PFSK-1 (cell line): ENCODE measurements at regions not wholly inside any gene's neighbourhood (a gene's known extent, or its start where the extent isn't known, plus 50 kb on each side); places are given as distances from the start of the nearest gene placed in this dataset.

ENCODE experiments used
- POLR2AphosphoS5 ChIP-seq: IDR thresholded peaks from 2 replicates; pipeline ENCODE4 v1.6.1; 2012; ENCODE audit warnings: low read depth, mild to moderate bottlenecking, control low read depth, low read length, moderate library complexity
- TF ChIP-seq, protein P1 (sequence below), 2 experiments: IDR thresholded peaks; 2 replicates each; pipeline versions ENCODE4 v1.6.1 to v1.8.0; 2011 to 2012; ENCODE audit warnings: low read depth in 2 of 2, low read length in 2 of 2, control low read depth in 1 of 2, inconsistent platforms in 1 of 2, mild to moderate bottlenecking in 1 of 2, moderate library complexity in 1 of 2; ENCODE audit not compliant: insufficient read depth in 1 of 2

DNA sequence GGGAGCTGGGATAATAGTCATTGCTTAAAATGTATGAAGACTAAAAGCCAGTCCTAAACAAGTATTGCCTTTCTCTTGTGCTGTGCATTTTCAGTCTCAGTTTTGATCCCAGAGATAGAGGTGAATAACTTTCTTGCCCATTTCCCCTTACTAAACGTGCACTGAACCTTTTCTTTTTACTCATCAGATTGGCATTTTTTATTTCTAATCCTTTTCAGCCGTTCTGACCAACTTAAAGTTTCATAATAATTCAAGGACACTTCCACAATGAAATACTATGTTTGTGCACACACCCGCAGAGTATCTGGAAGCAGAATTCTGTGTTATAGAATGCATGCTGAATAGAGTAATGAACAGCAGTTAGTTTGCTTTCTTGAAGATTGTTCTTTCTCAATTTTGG is 343.6 kb downstream of the LRRC70 start:
- no peak for TF ChIP-seq POLR2AphosphoS5
- TF ChIP-seq, protein P1, sequence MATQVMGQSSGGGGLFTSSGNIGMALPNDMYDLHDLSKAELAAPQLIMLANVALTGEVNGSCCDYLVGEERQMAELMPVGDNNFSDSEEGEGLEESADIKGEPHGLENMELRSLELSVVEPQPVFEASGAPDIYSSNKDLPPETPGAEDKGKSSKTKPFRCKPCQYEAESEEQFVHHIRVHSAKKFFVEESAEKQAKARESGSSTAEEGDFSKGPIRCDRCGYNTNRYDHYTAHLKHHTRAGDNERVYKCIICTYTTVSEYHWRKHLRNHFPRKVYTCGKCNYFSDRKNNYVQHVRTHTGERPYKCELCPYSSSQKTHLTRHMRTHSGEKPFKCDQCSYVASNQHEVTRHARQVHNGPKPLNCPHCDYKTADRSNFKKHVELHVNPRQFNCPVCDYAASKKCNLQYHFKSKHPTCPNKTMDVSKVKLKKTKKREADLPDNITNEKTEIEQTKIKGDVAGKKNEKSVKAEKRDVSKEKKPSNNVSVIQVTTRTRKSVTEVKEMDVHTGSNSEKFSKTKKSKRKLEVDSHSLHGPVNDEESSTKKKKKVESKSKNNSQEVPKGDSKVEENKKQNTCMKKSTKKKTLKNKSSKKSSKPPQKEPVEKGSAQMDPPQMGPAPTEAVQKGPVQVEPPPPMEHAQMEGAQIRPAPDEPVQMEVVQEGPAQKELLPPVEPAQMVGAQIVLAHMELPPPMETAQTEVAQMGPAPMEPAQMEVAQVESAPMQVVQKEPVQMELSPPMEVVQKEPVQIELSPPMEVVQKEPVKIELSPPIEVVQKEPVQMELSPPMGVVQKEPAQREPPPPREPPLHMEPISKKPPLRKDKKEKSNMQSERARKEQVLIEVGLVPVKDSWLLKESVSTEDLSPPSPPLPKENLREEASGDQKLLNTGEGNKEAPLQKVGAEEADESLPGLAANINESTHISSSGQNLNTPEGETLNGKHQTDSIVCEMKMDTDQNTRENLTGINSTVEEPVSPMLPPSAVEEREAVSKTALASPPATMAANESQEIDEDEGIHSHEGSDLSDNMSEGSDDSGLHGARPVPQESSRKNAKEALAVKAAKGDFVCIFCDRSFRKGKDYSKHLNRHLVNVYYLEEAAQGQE (IDR thresholded peaks at IDR 0.05; ENCODE audit: insufficient read depth in 1 of 2, low read depth in 2 of 2, low read length in 2 of 2) = no peak
